H9 (cell line): ENCODE measurements at regions not wholly inside any gene's neighbourhood (a gene's known extent, or its start where the extent isn't known, plus 50 kb on each side); places are given as distances from the start of the nearest gene placed in this dataset.

Source experiments
- DNase-seq: peaks from one replicate; pipeline ENCODE4 v3.0.0-alpha.2; 2017
- H2AFZ ChIP-seq: one replicate; pipeline ENCODE4 v1.6.1; 2013; ENCODE audit warnings: mild to moderate bottlenecking, low read length, control low read depth, moderate library complexity
- H2AK5ac ChIP-seq: 2 replicates; pipeline ENCODE4 v1.6.1; 2013; ENCODE audit warnings: low read length, control low read depth, mixed read lengths; ENCODE audit not compliant: insufficient read length
- H2BK120ac ChIP-seq: one replicate; pipeline ENCODE4 v1.6.1; 2013; ENCODE audit warnings: low read depth, mild to moderate bottlenecking, low read length, control low read depth, inconsistent platforms; ENCODE audit not compliant: poor library complexity, severe bottlenecking
- H2BK12ac ChIP-seq: 2 replicates; pipeline ENCODE4 v1.6.1; 2013; ENCODE audit warnings: low read length, control low read depth, mixed read lengths, low read depth; ENCODE audit not compliant: insufficient read length
- H2BK15ac ChIP-seq: 2 replicates; pipeline ENCODE4 v1.6.1; 2013; ENCODE audit warnings: low read depth, low read length, control low read depth
- H2BK20ac ChIP-seq: one replicate; pipeline ENCODE4 v1.6.1; 2013; ENCODE audit warnings: low read depth, mild to moderate bottlenecking, low read length, control low read depth, inconsistent platforms; ENCODE audit not compliant: poor library complexity, severe bottlenecking
- H2BK5ac ChIP-seq: 2 replicates; pipeline ENCODE4 v1.6.1; 2013; ENCODE audit warnings: low read length, control low read depth, mixed read lengths; ENCODE audit not compliant: insufficient read length
- H3K14ac ChIP-seq: 2 replicates; pipeline ENCODE4 v1.6.1; 2013; ENCODE audit warnings: low read length, control low read depth; ENCODE audit not compliant: insufficient read depth
- H3K18ac ChIP-seq: 2 replicates; pipeline ENCODE4 v1.6.1; 2013; ENCODE audit warnings: low read depth, mild to moderate bottlenecking, mixed read lengths, low read length, control low read depth; ENCODE audit not compliant: insufficient read length
- H3K23ac ChIP-seq: 2 replicates; pipeline ENCODE4 v1.6.1; 2013; ENCODE audit warnings: low read length, control low read depth, mixed read lengths, low read depth; ENCODE audit not compliant: insufficient read length
- H3K23me2 ChIP-seq: 2 replicates; pipeline ENCODE4 v1.6.1; 2013; ENCODE audit warnings: low read depth, mild to moderate bottlenecking, mixed read lengths, low read length, control low read depth; ENCODE audit not compliant: insufficient read length, poor library complexity, severe bottlenecking
- H3K27ac ChIP-seq: 2 replicates; pipeline ENCODE4 v1.5.1; 2013; ENCODE audit warnings: low read length, control low read depth, mixed read lengths, low read depth; ENCODE audit not compliant: insufficient read length
- H3K27me3 ChIP-seq: 2 replicates; pipeline ENCODE4 v1.6.1; 2013; ENCODE audit warnings: low read length, control low read depth, inconsistent platforms; ENCODE audit not compliant: insufficient read depth
- H3K4ac ChIP-seq: 2 replicates; pipeline ENCODE4 v1.6.1; 2013; ENCODE audit warnings: low read depth, mild to moderate bottlenecking, control low read depth, inconsistent platforms, low read length, moderate library complexity
- H3K4me1 ChIP-seq: 2 replicates; pipeline ENCODE4 v1.6.1; 2013; ENCODE audit warnings: low read length, control low read depth, inconsistent platforms; ENCODE audit not compliant: insufficient read depth
- H3K4me2 ChIP-seq: 2 replicates; pipeline ENCODE4 v1.6.1; 2013; ENCODE audit warnings: low read length, control low read depth, mixed read lengths; ENCODE audit not compliant: insufficient read length, insufficient read depth
- H3K56ac ChIP-seq: 2 replicates; pipeline ENCODE4 v1.6.1; 2013; ENCODE audit warnings: low read depth, mild to moderate bottlenecking, mixed read lengths, low read length, control low read depth; ENCODE audit not compliant: insufficient read length
- H3K79me1 ChIP-seq: 2 replicates; pipeline ENCODE4 v1.6.1; 2013; ENCODE audit warnings: low read depth, mild to moderate bottlenecking, moderate library complexity, low read length, control low read depth, inconsistent platforms; ENCODE audit not compliant: insufficient read depth, poor library complexity, severe bottlenecking
- H3K79me2 ChIP-seq: 2 replicates; pipeline ENCODE4 v1.6.1; 2013; ENCODE audit warnings: low read length, control low read depth, inconsistent platforms; ENCODE audit not compliant: insufficient read depth
- H3K9ac ChIP-seq: 2 replicates; pipeline ENCODE4 v1.6.1; 2013; ENCODE audit warnings: low read length, control low read depth, mixed read lengths; ENCODE audit not compliant: insufficient read length; ENCODE audit errors: extremely low read depth
- H3K9me3 ChIP-seq: one replicate; pipeline ENCODE4 v1.6.1; 2013; ENCODE audit warnings: low read depth, low read length, inconsistent platforms; ENCODE audit not compliant: control insufficient read depth
- H3T11ph ChIP-seq: one replicate; pipeline ENCODE4 v1.6.1; 2013; ENCODE audit warnings: mild to moderate bottlenecking, low read length, control low read depth, inconsistent platforms
- H4K20me1 ChIP-seq: one replicate; pipeline ENCODE4 v1.6.1; 2013; ENCODE audit not compliant: control insufficient read depth, insufficient read length, insufficient read depth
- H4K5ac ChIP-seq: 2 replicates; pipeline ENCODE4 v1.6.1; 2013; ENCODE audit warnings: low read depth, mild to moderate bottlenecking, mixed read lengths, low read length, control low read depth; ENCODE audit not compliant: insufficient read length
- H4K8ac ChIP-seq: replicated peaks from 2 replicates; pipeline ENCODE4 v1.6.1; 2013; ENCODE audit warnings: low read length, control low read depth, mixed read lengths, low read depth; ENCODE audit not compliant: insufficient read length
- H4K91ac ChIP-seq: 2 replicates; pipeline ENCODE4 v1.6.1; 2013; ENCODE audit warnings: low read depth, mild to moderate bottlenecking, moderate library complexity, mixed read lengths, low read length, control low read depth; ENCODE audit not compliant: insufficient read length
- H3K27ac Mint-ChIP-seq, 3 experiments: 2 replicates in 2 of 3; 3 replicates in 1 of 3; pipeline ENCODE4 v1.8.0; 2020 to 2021; ENCODE audit warnings: mixed read lengths in 3 of 3, mild to moderate bottlenecking in 1 of 3, moderate library complexity in 1 of 3
- H3K27me3 Mint-ChIP-seq: 2 replicates; pipeline ENCODE4 v1.8.0; 2021; ENCODE audit warnings: low read depth, mild to moderate bottlenecking, moderate library complexity, mixed read lengths
- H3K36me3 Mint-ChIP-seq, 3 experiments: 2 replicates in 2 of 3; 3 replicates in 1 of 3; pipeline ENCODE4 v1.8.0; 2020 to 2021; ENCODE audit warnings: low read depth in 3 of 3, mixed read lengths in 3 of 3; ENCODE audit not compliant: insufficient read depth in 1 of 3
- H3K4me1 Mint-ChIP-seq, 2 experiments: 2 replicates each; pipeline ENCODE4 v1.8.0; 2020; ENCODE audit warnings: mixed read lengths in 2 of 2
- H3K4me3 Mint-ChIP-seq, 2 experiments: 2 replicates in 1 of 2; 3 replicates in 1 of 2; pipeline ENCODE4 v1.8.0; 2020 to 2021; ENCODE audit warnings: mild to moderate bottlenecking in 2 of 2, mixed read lengths in 2 of 2, moderate library complexity in 1 of 2
- H3K9me3 Mint-ChIP-seq, 2 experiments: 2 replicates in 1 of 2; 3 replicates in 1 of 2; pipeline ENCODE4 v1.8.0; 2020; ENCODE audit warnings: mild to moderate bottlenecking in 2 of 2, mixed read lengths in 2 of 2, moderate library complexity in 1 of 2
- WGBS: extraction: QIAGEN DNeasy Blood & Tissue Kit; methylation state at CpG from one replicate; pipeline ENCODE4 v1.1.7; 2013; ENCODE audit warnings: missing lambda C conversion rate, low lambda C conversion rate, mixed read lengths; ENCODE audit not compliant: insufficient read length; ENCODE audit errors: extremely low coverage; 5-methylcytosine and 5-hydroxymethylcytosine counted together
- TF ChIP-seq, protein P1 (sequence below): fragments of 200-600 bp; sonication (generic); conservative IDR thresholded peaks from 3 replicates; pipeline ENCODE4 v1.8.0; 2021; ENCODE audit warnings: antibody characterized with exemption, mild to moderate bottlenecking

- Histone ChIP-seq H3K56ac (no peak overlapping the region), H3K79me2 (no peaks in the 10 kb centered on the region), H3K4ac (no peak overlapping the region), H3K9ac (no peak overlapping the region), H2BK20ac (no peak overlapping the region), H3K27ac (no peak overlapping the region), H3T11ph (no peak overlapping the region), H2BK5ac (no peak overlapping the region), H2BK15ac (no peak overlapping the region), H3K14ac (no peak overlapping the region), H2BK12ac (no peak overlapping the region), H2BK120ac (no peak overlapping the region), H2AK5ac (no peak overlapping the region), H3K18ac (no peak overlapping the region), H3K27me3 (no peaks in the 10 kb centered on the region), H3K23ac (no peak overlapping the region), H4K91ac (no peak overlapping the region), H4K8ac (no peak overlapping the region), H3K79me1 (no peaks in the 10 kb centered on the region), H3K23me2 (no peaks in the 10 kb centered on the region), H3K4me2 (no peak overlapping the region), H3K9me3 (no peaks in the 10 kb centered on the region), H3K4me1 (0 out of 2 replicates have a peak, but pooled peaks cover 2% of the 10 kb centered on the region), H4K5ac (no peak overlapping the region), H2AFZ (no peak overlapping the region), H4K20me1 (no peaks in the 10 kb centered on the region)
- TF ChIP-seq, protein P1, sequence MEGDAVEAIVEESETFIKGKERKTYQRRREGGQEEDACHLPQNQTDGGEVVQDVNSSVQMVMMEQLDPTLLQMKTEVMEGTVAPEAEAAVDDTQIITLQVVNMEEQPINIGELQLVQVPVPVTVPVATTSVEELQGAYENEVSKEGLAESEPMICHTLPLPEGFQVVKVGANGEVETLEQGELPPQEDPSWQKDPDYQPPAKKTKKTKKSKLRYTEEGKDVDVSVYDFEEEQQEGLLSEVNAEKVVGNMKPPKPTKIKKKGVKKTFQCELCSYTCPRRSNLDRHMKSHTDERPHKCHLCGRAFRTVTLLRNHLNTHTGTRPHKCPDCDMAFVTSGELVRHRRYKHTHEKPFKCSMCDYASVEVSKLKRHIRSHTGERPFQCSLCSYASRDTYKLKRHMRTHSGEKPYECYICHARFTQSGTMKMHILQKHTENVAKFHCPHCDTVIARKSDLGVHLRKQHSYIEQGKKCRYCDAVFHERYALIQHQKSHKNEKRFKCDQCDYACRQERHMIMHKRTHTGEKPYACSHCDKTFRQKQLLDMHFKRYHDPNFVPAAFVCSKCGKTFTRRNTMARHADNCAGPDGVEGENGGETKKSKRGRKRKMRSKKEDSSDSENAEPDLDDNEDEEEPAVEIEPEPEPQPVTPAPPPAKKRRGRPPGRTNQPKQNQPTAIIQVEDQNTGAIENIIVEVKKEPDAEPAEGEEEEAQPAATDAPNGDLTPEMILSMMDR = no peak
- WGBS = no CpG with 5 or more reads among the region's 5 CpGs
- Mint-ChIP-seq H3K4me1 (0 out of 4 replicates have a peak, but pooled peaks cover 0 to 2% of the 10 kb centered on the region in 2 experiments), H3K4me3 (no peak overlapping the region), H3K27ac (peak overlapping the region in 1 of 3 experiments; percentile 27; a peak in 1 of 7 replicates), H3K36me3 (peaks cover 3 to 5% (median 4%) of the 10 kb centered on the region in 3 experiments; a peak in 2 of 7 replicates), H3K27me3 (no peaks in the 10 kb centered on the region), H3K9me3 (peaks cover 0 to 2% of the 10 kb centered on the region in 2 experiments; a peak in 1 of 5 replicates)
- DNase-seq = no peak
Observed at GRCh38 chr9:78468974-78469576, 172.2 kb downstream of the PSAT1 start.
